NCI-H128 (cell line): ENCODE measurements at regions not wholly inside any gene's neighbourhood (a gene's known extent, or its start where the extent isn't known, plus 50 kb on each side); places are given as distances from the start of the nearest gene placed in this dataset.
"Not testable (repeated sequence)": the region's sequence is repeated elsewhere in the genome, so short reads cannot be mapped to it uniquely, and the experiment has no call there.

Experiments
- DNase-seq: peaks from one replicate; lab custom pipeline; 2025; ENCODE audit not compliant: unreplicated experiment; lab: John Stamatoyannopoulos, UW

DNA sequence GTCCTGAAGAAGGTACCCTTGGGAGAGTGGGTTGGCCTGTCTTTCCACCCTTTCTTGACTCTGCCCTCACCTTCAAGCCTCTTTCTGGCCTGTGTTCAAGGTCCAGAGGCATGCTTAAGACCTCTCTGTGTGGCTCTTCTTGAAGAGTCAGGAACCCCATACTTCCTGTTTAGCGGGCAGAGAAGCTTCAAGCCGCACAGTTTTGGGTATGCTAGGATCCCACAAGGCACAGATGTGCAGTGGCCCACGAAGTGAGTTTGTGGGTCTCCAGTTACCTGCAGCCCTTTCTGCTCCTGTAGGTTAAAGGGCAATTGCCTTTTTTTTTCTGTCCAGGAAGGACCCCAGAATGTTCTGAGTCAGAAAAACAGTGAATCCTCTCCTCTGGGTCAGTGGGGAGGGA is 87.4 kb upstream of the FCGR1A start:
- DNase-seq, result not testable (repeated sequence)

DNA sequence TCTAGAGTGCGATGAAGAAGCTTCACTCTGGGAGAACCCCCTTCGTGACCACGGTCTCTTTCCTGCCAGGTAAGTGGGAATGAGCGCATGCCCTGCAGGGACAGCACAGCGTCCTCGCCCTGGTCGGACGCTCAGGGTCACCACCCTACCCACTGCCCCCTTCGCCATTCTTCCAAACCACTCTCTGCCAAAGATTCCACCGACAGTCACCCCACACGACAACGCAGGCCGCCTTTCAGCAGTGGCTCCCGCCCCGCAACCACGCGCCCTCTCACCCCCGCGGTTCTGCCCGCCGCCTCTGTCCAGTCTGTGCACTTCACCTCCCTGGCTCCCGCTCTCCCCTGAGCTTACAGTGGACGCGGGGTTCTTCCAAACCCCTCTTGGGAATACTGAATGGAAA is 82.3 kb upstream of the FCGR1A start:
- DNase-seq, result not testable (repeated sequence)

DNA sequence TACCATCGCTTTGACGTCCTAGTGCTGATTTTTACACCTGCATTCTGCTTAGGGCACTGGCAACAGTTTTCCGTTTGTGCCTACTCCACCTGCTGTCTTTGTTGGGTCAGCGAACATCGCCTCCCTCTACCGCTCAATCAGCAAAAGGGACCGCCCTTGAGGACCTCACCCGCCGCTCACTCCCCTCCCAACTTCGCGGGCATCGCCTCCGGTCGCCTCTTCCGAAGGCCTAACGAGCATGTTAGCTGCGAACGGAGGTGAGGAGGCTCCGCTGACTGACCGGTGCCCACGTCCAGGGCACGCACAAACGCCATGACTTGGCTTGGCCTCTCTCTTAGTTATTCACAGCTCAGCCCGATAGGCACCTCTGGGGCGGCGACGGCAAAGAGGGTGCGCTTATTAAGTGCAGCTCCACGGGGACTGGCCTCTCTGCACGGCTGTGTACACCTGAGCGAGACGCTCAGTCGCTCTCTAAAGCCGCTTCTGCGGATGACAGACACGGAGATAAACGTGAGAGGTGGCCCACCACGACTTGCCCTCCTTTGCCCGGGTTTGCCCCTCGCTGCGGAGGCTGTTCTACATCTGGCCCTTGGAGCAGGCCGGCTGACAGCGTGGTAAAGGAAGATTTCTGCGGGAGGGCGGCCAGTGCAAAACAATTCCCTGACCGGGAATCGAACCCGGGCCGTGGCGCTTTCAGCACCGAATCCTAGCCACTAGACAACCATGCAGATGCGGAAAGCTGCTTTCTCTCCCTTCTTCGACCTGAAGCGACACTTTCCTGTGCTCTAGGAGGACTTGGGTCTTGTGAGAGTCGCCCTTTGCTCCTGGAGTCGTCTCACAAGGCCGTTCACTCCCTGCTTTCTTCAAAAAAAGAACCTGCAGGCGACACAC is 81.6 kb upstream of the FCGR1A start:
- not testable (repeated sequence) for DNase-seq

DNA sequence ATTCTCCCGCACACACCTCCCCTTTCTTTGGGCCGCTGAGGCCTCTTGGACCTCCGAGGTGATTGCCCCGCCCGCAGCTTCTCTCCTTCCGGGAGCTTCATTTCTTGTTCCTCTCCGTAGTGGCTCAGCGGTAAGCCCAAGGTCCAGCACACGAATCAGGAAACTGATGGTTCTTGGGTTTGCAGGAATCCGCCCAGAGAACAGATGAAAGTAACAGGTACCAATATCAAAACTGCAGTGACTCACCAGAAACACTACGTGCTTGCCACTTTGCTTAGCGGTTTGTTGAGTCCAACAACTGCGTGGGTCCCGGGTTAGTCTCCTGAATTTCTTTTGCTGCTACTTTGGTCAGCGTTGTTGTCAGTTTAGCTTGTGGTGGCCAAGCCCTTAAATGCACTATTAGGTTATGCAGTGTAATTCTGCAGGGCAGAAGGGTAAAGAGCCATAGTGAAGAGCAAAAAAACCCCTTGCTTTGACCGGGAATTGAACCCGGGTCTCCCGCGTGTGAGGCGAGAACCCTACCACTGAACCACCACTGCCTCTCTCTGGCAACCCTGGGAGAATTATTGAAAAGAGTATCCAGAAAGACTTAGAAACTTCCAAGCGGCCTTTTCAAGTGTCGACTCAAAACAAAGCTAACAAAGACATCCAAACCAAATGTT is 74.2 kb upstream of the FCGR1A start:
- DNase-seq, result not testable (repeated sequence)

DNA sequence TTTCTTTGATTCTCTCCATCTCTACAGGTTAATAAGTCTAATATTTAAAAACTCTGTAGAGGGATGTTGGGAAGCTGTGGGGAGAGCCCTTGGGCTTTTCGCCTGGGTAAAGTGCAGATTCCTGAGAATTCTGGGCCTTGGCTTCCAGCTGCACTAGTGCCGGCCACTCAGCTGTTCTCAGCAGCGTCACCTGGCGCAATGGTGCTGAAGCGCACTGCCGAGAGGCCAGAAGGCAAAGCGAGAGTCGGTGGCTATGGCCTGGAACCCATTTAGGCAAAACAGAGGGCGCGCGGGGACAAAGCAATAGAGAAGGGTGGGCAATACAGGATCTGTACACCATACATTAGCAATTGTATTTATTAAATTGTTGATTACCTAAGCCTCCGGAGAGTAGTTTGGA is 70.8 kb upstream of the FCGR1A start:
- not testable (repeated sequence) for DNase-seq

DNA sequence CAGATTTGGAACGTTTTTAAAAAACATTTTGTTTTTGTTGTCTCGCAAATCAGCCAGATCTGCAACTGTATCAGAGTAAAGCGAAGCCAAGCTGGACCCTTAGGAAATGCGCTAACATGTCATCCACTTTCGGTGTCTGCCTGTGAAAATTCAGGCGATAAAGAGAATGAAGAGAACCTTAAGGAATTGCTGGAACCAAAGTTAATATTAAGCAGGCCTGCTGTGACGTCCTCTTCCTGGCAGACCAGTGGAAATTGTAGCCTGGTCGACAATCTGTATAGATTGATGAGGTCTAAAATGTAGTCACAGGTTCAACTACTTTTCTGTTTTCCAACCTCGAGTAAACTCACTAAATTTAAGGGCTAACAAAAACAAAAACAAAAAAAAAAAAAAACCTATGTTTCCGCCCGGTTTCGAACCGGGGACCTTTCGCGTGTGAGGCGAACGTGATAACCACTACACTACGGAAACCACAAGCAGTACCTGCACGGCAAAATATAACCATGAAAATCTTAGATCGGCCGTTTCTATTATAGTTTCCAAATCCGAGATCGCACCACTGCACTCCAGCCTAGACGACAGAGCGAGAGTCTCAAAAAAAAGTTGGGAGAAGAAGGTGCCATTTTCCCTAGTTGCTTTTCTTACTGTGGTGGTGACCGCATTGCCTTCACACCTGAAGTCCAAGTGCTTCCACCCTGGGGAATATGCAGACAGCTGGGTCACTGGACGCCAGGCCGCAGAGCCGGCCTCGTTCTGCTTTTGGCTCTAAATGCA is 70.2 kb upstream of the FCGR1A start:
- DNase-seq, result not testable (repeated sequence)

DNA sequence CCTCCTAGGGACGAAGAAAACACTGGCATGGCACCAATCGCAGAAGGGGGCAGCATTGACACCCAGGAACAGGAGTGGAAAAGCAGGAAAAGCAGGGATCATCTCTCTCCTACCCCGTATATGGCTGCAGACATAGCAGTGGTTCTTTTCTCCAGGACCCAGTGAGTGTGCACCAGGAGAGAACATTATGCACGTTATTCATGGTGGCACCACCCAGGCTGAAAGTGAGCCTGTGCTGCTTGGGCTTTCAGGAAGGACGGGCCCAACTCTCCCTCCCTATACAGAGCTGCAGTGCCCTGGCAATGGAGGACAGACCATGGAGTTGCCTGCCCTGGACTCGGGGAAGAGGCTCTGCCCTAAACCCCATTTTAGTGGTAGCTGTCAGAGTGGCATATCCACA is 69.0 kb upstream of the FCGR1A start:
- DNase-seq, result not testable (repeated sequence)

DNA sequence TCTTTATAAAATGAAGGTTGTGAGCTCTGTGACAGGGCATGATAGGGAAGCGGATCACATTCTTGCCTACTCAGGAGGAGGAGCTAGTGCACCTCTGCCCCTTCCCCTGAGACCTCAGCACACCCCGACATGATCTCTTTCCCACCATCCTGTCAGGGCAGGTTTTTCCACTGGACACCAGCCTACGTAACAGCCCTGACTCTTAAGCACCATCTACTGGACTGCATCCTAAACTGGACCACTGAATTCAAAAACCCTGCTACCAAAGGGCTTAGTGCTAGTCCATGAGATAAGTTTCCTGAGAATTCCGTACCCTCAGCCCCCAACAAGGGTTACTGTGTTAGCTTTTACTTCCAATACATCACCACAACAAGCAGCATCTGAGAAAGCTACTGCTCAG is 68.5 kb upstream of the FCGR1A start:
- DNase-seq, result not testable (repeated sequence)

DNA sequence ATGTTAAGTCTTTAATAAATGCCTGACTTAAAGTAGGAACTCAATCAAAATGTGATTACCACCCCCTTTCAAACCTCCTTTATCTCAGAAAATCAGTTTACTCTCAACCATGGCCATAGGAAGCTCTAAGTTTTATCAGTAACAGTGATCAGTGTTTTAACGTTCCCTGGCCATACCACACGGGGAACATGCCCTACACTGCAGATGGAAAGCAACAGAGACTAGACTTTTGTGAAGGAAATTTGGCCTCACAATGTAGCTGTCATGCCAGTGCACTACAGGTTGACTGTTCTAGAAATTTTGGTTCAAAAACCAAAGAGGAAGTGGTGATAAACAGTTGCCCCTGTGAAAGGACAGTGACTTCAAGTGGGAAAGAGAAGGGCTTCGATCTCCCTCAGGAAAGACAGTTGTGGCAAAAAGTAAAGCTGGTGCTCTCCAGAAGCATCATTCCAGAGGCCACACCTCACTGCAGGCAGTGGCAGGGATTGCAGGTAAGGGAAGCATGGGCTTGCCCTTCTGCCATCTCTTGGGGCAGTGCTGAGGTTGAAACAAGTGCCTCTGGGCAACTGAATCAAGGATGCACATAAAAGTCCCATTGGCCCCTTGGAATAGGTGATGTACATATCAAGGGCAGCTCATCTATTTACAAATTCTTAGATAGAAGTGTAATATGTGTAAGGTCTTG is 57.7 kb upstream of the FCGR1A start:
- DNase-seq, result not testable (repeated sequence)

DNA sequence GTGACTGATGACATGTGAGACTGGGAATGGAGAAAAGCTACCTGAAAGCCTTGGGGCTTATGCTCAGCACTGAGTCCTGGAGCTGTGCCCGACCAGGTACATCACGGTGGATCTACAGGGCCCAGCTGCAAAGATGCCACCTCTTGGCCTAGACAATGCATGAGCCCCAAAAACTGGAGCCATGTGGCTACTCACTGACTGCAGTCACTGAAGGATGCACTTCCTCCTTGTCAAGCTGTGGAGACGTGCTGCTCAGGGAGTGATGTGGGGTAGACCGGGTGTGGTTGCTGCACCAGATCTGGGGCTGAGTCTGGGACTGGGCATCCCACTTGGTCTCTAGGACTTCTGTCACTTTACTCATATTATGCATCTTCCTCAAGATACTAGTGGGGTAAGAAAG is 55.8 kb upstream of the FCGR1A start:
- DNase-seq, result not testable (repeated sequence)

DNA sequence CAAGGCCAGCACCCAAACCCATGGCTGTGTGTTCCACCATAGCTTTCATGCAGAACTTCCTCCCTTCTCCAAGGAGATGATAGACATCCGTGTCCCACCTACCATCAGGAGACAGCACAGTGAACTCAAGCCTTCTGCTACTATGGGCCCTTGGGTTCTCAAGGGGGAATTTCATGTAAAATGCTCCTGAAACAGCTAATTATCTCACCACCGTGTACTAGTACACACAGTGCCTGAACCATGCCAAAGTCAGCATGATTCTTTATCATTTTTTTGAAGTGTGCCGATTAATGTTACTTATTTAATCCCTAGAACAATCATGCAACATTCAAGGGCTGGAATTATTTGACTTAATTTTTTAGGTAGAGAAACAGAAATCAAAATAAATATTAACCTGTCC is 53.9 kb upstream of the FCGR1A start:
- DNase-seq, result not testable (repeated sequence)
